Skeletal muscle satellite cell (primary cell): ENCODE measurements at regions not wholly inside any gene's neighbourhood (a gene's known extent, or its start where the extent isn't known, plus 50 kb on each side); places are given as distances from the start of the nearest gene placed in this dataset.
"Not testable (repeated sequence)": the region's sequence is repeated elsewhere in the genome, so short reads cannot be mapped to it uniquely, and the experiment has no call there.

ENCODE experiments used
- H3K27me3 ChIP-seq: 2 replicates; pipeline ENCODE4 v1.7.0; 2013; ENCODE audit warnings: low read length; ENCODE audit not compliant: control insufficient read depth, insufficient read depth
- H3K36me3 ChIP-seq: 2 replicates; pipeline ENCODE4 v1.7.0; 2013; ENCODE audit warnings: mild to moderate bottlenecking, control low read depth, low read length; ENCODE audit not compliant: insufficient read depth
- H3K4me1 ChIP-seq: 2 replicates; pipeline ENCODE4 v1.7.0; 2013; ENCODE audit warnings: low read length; ENCODE audit not compliant: control insufficient read depth, insufficient read depth
- H3K4me2 ChIP-seq: 2 replicates; pipeline ENCODE4 v1.7.0; 2013; ENCODE audit warnings: mild to moderate bottlenecking, low read length
- H3K4me3 ChIP-seq: 2 replicates; pipeline ENCODE4 v1.7.0; 2013; ENCODE audit warnings: low read length
- H3K9ac ChIP-seq: 2 replicates; pipeline ENCODE4 v1.7.0; 2013; ENCODE audit warnings: mild to moderate bottlenecking, low read depth, low read length, moderate library complexity
- H3K9me3 ChIP-seq: replicated peaks from 2 replicates; pipeline ENCODE4 v1.7.0; 2013; ENCODE audit warnings: mild to moderate bottlenecking, control low read depth, low read length

GRCh38 chr6:168188369-168189199 is 109.6 kb upstream of the FRMD1 start:
- Histone ChIP-seq H3K9ac (no peak overlapping the region), H3K4me3 (no peak overlapping the region), H3K9me3 (peaks cover 7% of the 10 kb centered on the region), H3K4me2 (no peak overlapping the region), H3K4me1 (no peaks in the 10 kb centered on the region), H3K27me3 (no peaks in the 10 kb centered on the region), H3K36me3 (no peaks in the 10 kb centered on the region)

- Histone ChIP-seq H3K4me3 (no peak overlapping the region), H3K4me2 (no peak overlapping the region), H3K4me1 (no peaks in the 10 kb centered on the region), H3K27me3 (no peaks in the 10 kb centered on the region), H3K9me3 (peaks cover 7% of the 10 kb centered on the region), H3K9ac (no peak overlapping the region), H3K36me3 (no peaks in the 10 kb centered on the region)
Measured at GRCh38 chr6:168186438-168186837, 107.4 kb upstream of the FRMD1 start.

DNA sequence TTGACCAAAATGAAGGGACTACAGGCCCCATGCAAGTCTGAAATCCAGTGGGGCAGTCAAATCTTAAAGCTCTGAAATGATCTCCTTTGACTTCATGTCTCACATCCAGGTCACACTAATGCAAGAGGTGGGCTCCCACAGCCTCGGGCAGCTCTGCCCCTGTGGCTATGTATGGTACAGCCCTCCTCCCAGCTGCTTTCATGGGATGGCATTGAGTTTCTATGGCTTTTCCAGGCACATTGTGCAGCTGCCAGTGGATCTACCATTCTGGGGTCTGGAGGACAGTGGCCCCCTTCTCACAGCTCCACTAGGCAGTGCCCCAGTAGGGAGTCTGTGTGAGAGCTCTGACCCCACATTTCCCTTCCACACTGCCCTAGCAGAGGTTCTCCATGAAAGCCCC is 107.0 kb upstream of the FRMD1 start:
- not testable (repeated sequence) for H3K4me2 ChIP-seq, H3K4me1 ChIP-seq, H3K9me3 ChIP-seq, H3K4me3 ChIP-seq, H3K27me3 ChIP-seq, H3K36me3 ChIP-seq, H3K9ac ChIP-seq

- Histone ChIP-seq H3K9ac (no peak overlapping the region), H3K4me1 (no peaks in the 10 kb centered on the region), H3K4me3 (no peak overlapping the region), H3K4me2 (no peak overlapping the region), H3K9me3 (peaks cover 3% of the 10 kb centered on the region), H3K27me3 (no peaks in the 10 kb centered on the region), H3K36me3 (no peaks in the 10 kb centered on the region)
Measured at GRCh38 chr6:168184701-168185100, 105.7 kb upstream of the FRMD1 start.

- Histone ChIP-seq H3K4me3 (no peak overlapping the region), H3K27me3 (no peaks in the 10 kb centered on the region), H3K36me3 (no peaks in the 10 kb centered on the region), H3K4me2 (no peak overlapping the region), H3K4me1 (no peaks in the 10 kb centered on the region), H3K9ac (no peak overlapping the region), H3K9me3 (peaks cover 3% of the 10 kb centered on the region)
Measured at GRCh38 chr6:168183613-168183970, 104.6 kb upstream of the FRMD1 start.

DNA sequence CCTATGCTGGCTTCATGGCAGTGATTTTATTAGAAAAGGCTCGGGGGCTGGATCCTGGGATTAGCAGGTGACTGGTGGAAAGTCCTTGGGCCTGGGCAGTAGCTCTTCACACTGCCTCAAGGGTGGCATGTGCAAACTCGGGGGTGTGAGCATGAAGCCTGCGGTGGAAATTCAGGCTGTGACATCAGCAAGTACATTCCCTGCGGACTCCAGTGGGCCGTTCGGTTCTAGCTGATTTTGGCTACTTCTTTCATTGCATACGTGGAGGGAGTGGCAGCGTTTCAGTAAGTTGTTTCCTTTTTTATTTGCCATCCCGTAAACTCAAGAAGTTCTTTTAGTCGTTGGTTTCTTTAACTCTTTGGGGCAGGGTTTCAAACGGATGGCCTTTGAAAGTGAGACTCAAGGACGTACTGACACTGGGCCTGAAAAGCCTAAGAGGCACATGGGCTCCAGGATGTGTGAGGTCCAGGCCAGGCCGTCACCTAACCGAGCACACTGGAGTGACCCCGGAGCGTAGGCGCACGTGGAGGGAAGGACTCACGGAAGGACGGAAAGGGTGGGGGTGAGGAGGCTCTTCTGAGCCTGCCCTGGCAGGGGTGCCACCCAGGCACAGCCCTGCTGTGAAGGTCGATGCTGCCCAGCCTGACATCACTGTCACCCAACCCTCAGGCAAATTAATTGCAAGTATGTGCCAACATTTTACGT is 104.0 kb upstream of the FRMD1 start:
- Histone ChIP-seq H3K27me3 (no peaks in the 10 kb centered on the region), H3K4me3 (no peak overlapping the region), H3K9ac (no peak overlapping the region), H3K4me2 (no peak overlapping the region), H3K36me3 (no peaks in the 10 kb centered on the region), H3K9me3 (peaks cover 3% of the 10 kb centered on the region), H3K4me1 (no peaks in the 10 kb centered on the region)

GRCh38 chr6:168182366-168182765 is 103.4 kb upstream of the FRMD1 start:
- peaks cover 1% of the 10 kb centered on the region for H3K9me3 ChIP-seq
- no peak overlapping the region for H3K4me2 ChIP-seq
- H3K4me3 ChIP-seq, result no peak overlapping the region
- H3K36me3 ChIP-seq, result no peaks in the 10 kb centered on the region
- H3K4me1 ChIP-seq, result no peaks in the 10 kb centered on the region
- H3K9ac ChIP-seq, result no peak overlapping the region
- no peaks in the 10 kb centered on the region for H3K27me3 ChIP-seq

- no peaks in the 10 kb centered on the region for H3K27me3 ChIP-seq
- no peaks in the 10 kb centered on the region for H3K9me3 ChIP-seq
- H3K36me3 ChIP-seq, result no peaks in the 10 kb centered on the region
- H3K4me3 ChIP-seq, result no peak overlapping the region
- H3K4me1 ChIP-seq, result no peaks in the 10 kb centered on the region
- no peak overlapping the region for H3K4me2 ChIP-seq
- H3K9ac ChIP-seq, result no peak overlapping the region
Measured at GRCh38 chr6:168181876-168182275, 102.9 kb upstream of the FRMD1 start.

- H3K9me3 ChIP-seq, result no peaks in the 10 kb centered on the region
- H3K9ac ChIP-seq, result no peak overlapping the region
- no peak overlapping the region for H3K4me2 ChIP-seq
- no peaks in the 10 kb centered on the region for H3K4me1 ChIP-seq
- no peaks in the 10 kb centered on the region for H3K36me3 ChIP-seq
- no peaks in the 10 kb centered on the region for H3K27me3 ChIP-seq
- no peak overlapping the region for H3K4me3 ChIP-seq
Measured at GRCh38 chr6:168181316-168181715, 102.3 kb upstream of the FRMD1 start.

GRCh38 chr6:168180548-168181011 is 101.6 kb upstream of the FRMD1 start:
- Histone ChIP-seq H3K9me3 (no peaks in the 10 kb centered on the region), H3K4me1 (no peaks in the 10 kb centered on the region), H3K9ac (no peak overlapping the region), H3K4me3 (no peak overlapping the region), H3K4me2 (no peak overlapping the region), H3K27me3 (no peaks in the 10 kb centered on the region), H3K36me3 (no peaks in the 10 kb centered on the region)

DNA sequence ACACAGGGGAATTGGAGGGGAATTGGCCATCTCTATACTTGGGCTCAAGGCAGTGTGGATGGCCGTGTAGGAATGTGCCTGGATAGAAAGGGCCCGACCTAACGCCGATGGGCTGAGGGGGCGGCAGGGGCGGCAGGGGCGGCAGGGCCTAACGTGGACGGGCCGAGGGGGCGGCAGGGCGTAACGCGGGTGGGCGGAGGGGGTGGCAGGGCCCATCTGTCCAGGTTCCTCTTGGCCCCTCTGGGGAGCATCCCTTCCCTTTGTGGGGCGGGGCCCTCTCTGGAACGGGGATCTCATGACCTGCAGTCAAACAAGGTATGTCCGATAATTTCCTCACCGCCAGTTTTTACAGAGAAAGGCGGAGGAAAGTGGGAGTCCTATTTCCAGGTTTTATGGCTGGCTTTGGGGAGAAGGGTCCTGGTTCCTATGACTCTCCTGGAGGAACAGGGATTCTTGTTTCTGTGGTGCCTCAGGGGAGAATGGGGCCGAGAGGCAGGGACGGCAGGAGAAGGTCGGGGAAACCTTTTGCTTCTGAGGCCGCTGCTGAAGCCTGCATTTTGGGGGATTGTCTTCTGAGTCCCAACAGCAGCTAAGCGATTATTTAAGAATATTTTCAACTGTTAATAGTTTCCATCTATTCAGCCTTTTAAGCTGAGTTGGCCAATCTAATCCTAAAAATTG is 100.8 kb upstream of the FRMD1 start:
- no peaks in the 10 kb centered on the region for H3K27me3 ChIP-seq
- H3K4me1 ChIP-seq, result no peaks in the 10 kb centered on the region
- no peaks in the 10 kb centered on the region for H3K36me3 ChIP-seq
- no peak overlapping the region for H3K4me2 ChIP-seq
- H3K9me3 ChIP-seq, result no peaks in the 10 kb centered on the region
- no peak overlapping the region for H3K9ac ChIP-seq
- H3K4me3 ChIP-seq, result no peak overlapping the region
